ENCODE measurements at regions not wholly inside any gene's neighbourhood (a gene's known extent, or its start where the extent isn't known, plus 50 kb on each side); places are given as distances from the start of the nearest gene placed in this dataset.

- Histone ChIP-seq H3K27me3 (ENCODE audit: insufficient read depth in 3 of 3, low read length in 2 of 3) (no peaks in the 10 kb centered on the region), H3K36me3 (ENCODE audit: insufficient read depth in 1 of 2, low read depth in 1 of 2) (no peaks in the 10 kb centered on the region), H3K27ac (no peak overlapping the region), H3K4me3 (no peak overlapping the region), H3K9me3 (no peaks in the 10 kb centered on the region), H3K4me1 (peaks cover 28% of the 10 kb centered on the region)
- ATAC-seq (no peak), DNase-seq (no peak)
- WGBS, 3 donors = 87 to 95% (median 92%) methylated on average over 9 of the region's 9 CpGs
- intact Hi-C loops (cut with DNase I) = no loop called here
- no peak for TF ChIP-seq CTCF (IDR thresholded peaks at IDR 0.05)
Observed at GRCh38 chr6:6728169-6728941, 139.8 kb downstream of the LY86 start.

DNA sequence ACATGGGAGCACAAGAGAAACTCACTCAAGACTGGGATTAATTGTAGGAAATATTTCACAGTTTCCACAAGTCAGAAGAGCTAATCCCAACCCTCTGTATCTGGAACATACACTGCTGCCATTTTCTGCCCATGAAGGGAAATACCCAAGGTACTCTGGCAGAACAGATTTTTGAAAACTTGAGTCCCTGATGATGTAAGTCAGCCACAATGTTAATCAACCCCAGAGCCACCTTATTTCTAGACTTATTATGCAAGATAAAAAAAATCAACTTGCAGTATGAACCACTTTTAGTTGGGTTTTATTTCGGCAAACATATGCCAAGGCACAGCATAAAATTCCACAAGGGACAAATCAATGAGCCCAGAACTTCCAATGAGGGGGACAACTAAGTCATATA is 141.5 kb downstream of the LY86 start:
- no peak for DNase-seq
- Histone ChIP-seq H3K27me3 (ENCODE audit: insufficient read depth in 3 of 3, low read length in 2 of 3) (no peaks in the 10 kb centered on the region), H3K4me1 (peaks cover 28% of the 10 kb centered on the region), H3K9me3 (no peaks in the 10 kb centered on the region), H3K27ac (peak overlapping the region; percentile 86), H3K36me3 (ENCODE audit: insufficient read depth in 1 of 2, low read depth in 1 of 2) (no peaks in the 10 kb centered on the region), H3K4me3 (no peak overlapping the region)
- no peak for TF ChIP-seq CTCF (IDR thresholded peaks at IDR 0.05)
- intact Hi-C loops (cut with DNase I) = loop anchor here in 1 of 2 donors (10.0 kb wide), 1 partner anchor 405 kb away; no protein-coding TSS in a partner anchor
- WGBS, 3 donors = 38 to 53% (median 40%) methylated on average over 1 of the region's 1 CpG
- no peak for ATAC-seq

DNA sequence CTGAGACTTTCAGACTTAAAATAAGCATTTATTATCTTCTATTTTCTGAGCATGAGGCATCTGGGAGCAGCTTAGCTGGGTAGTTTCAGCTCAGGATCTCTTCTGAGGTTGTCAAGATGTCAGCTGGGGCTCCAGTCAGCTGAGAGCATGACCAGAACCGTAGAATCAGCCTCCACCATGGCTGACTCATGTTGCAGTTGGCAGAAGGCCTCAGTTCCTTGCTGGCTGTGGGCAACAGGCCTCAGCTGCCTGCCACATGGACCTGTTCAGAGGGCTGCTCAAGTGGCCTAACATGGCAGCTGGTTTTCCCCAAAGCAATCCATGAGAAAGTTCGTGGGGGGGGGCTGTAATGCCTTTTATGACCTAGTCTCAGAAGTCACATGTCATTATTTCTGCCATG is 142.3 kb downstream of the LY86 start:
- H3K27me3 ChIP-seq (ENCODE audit: insufficient read depth in 3 of 3, low read length in 2 of 3) = no peaks in the 10 kb centered on the region
- intact Hi-C loops (cut with DNase I) = loop anchor here in 1 of 2 donors (10.0 kb wide), 1 partner anchor 404 kb away; no protein-coding TSS in a partner anchor
- WGBS, 3 donors = 21 to 36% (median 30%) methylated on average over 2 of the region's 2 CpGs
- TF ChIP-seq CTCF (IDR thresholded peaks at IDR 0.05) = no peak
- peaks cover 25% of the 10 kb centered on the region for H3K4me1 ChIP-seq
- H3K36me3 ChIP-seq (ENCODE audit: insufficient read depth in 1 of 2, low read depth in 1 of 2) = no peaks in the 10 kb centered on the region
- DNase-seq (peak; percentile 84 to 95), ATAC-seq (peak; percentile 94 to 97 (median 96))
- no peak overlapping the region for H3K4me3 ChIP-seq
- H3K27ac ChIP-seq = peak overlapping the region; percentile 86
- H3K9me3 ChIP-seq = no peaks in the 10 kb centered on the region

GRCh38 chr6:6734479-6735465 is 146.3 kb downstream of the LY86 start:
- Histone ChIP-seq H3K36me3 (ENCODE audit: insufficient read depth in 1 of 2, low read depth in 1 of 2) (no peaks in the 10 kb centered on the region), H3K4me1 (peaks cover 39% of the 10 kb centered on the region), H3K27me3 (ENCODE audit: insufficient read depth in 3 of 3, low read length in 2 of 3) (no peaks in the 10 kb centered on the region), H3K27ac (peak overlapping the region; percentile 40), H3K4me3 (no peak overlapping the region), H3K9me3 (no peaks in the 10 kb centered on the region)
- no peak for ATAC-seq
- no peak for TF ChIP-seq CTCF (IDR thresholded peaks at IDR 0.05)
- intact Hi-C loops (cut with DNase I) = loop anchor here in 1 of 2 donors (10.0 kb wide), 1 partner anchor 400 kb away; no protein-coding TSS in a partner anchor
- WGBS, 3 donors = 57 to 75% (median 59%) methylated on average over 16 of the region's 16 CpGs
- DNase-seq = no peak
